Mesendoderm (in vitro differentiated cells): ENCODE measurements at regions not wholly inside any gene's neighbourhood (a gene's known extent, or its start where the extent isn't known, plus 50 kb on each side); places are given as distances from the start of the nearest gene placed in this dataset.

Experiments
- DNase-seq: peaks from one replicate; pipeline ENCODE4 v3.0.0; 2013
- H2AK5ac ChIP-seq: 2 replicates; pipeline ENCODE4 v1.6.1; 2013; ENCODE audit warnings: low read length, inconsistent platforms
- H2BK120ac ChIP-seq: 2 replicates; pipeline ENCODE4 v1.6.1; 2013; ENCODE audit warnings: low read depth, mild to moderate bottlenecking, low read length, moderate library complexity, mixed read lengths
- H2BK15ac ChIP-seq: replicated peaks from 2 replicates; pipeline ENCODE4 v1.6.1; 2013; ENCODE audit warnings: low read depth, mild to moderate bottlenecking, moderate library complexity
- H2BK5ac ChIP-seq: 2 replicates; pipeline ENCODE4 v1.6.1; 2013; ENCODE audit warnings: low read length, inconsistent platforms
- H3K18ac ChIP-seq: 2 replicates; pipeline ENCODE4 v1.6.1; 2013; ENCODE audit warnings: mild to moderate bottlenecking, low read length, mixed read lengths
- H3K23ac ChIP-seq: one replicate; pipeline ENCODE4 v1.6.1; 2013; ENCODE audit warnings: low read length
- H3K27ac ChIP-seq: 2 replicates; pipeline ENCODE4 v1.5.1; 2013; ENCODE audit warnings: low read depth, mild to moderate bottlenecking, inconsistent platforms, low read length, moderate library complexity
- H3K27me3 ChIP-seq: 2 replicates; pipeline ENCODE4 v1.6.1; 2013; ENCODE audit warnings: low read length, control low read depth, mild to moderate bottlenecking, inconsistent platforms; ENCODE audit not compliant: insufficient read depth, poor library complexity
- H3K36me3 ChIP-seq: 2 replicates; pipeline ENCODE4 v1.6.1; 2013; ENCODE audit warnings: low read length, inconsistent platforms; ENCODE audit not compliant: control insufficient read depth, insufficient read depth
- H3K4ac ChIP-seq: one replicate; pipeline ENCODE4 v1.6.1; 2013; ENCODE audit warnings: low read depth, mild to moderate bottlenecking, low read length, moderate library complexity
- H3K4me1 ChIP-seq: 2 replicates; pipeline ENCODE4 v1.6.1; 2013; ENCODE audit warnings: low read depth, low read length, inconsistent platforms; ENCODE audit not compliant: control insufficient read depth
- H3K4me2 ChIP-seq: 2 replicates; pipeline ENCODE4 v1.6.1; 2013; ENCODE audit warnings: low read length
- H3K4me3 ChIP-seq: 2 replicates; pipeline ENCODE4 v1.5.1; 2013; ENCODE audit warnings: mild to moderate bottlenecking, low read length
- H3K56ac ChIP-seq: one replicate; pipeline ENCODE4 v1.6.1; 2013; ENCODE audit warnings: low read length
- H3K79me1 ChIP-seq: 2 replicates; pipeline ENCODE4 v1.6.1; 2013; ENCODE audit warnings: low read length, inconsistent platforms
- H3K79me2 ChIP-seq: 2 replicates; pipeline ENCODE4 v1.6.1; 2013; ENCODE audit warnings: mild to moderate bottlenecking, low read length; ENCODE audit not compliant: control insufficient read depth, insufficient read depth
- H3K9ac ChIP-seq: 2 replicates; pipeline ENCODE4 v1.6.1; 2013; ENCODE audit warnings: low read length, inconsistent platforms
- H4K5ac ChIP-seq: one replicate; pipeline ENCODE4 v1.6.1; 2013; ENCODE audit warnings: low read length
- H4K8ac ChIP-seq: one replicate; pipeline ENCODE4 v1.6.1; 2013; ENCODE audit warnings: low read depth, mild to moderate bottlenecking, control low read depth, low read length, moderate library complexity
- WGBS: extraction: QIAGEN DNeasy Blood & Tissue Kit; methylation state at CpG from one replicate; pipeline ENCODE4 v1.1.7; 2013; ENCODE audit warnings: low lambda C conversion rate, missing lambda C conversion rate; ENCODE audit not compliant: insufficient coverage; ENCODE audit errors: extremely low coverage; 5-methylcytosine and 5-hydroxymethylcytosine counted together

DNA sequence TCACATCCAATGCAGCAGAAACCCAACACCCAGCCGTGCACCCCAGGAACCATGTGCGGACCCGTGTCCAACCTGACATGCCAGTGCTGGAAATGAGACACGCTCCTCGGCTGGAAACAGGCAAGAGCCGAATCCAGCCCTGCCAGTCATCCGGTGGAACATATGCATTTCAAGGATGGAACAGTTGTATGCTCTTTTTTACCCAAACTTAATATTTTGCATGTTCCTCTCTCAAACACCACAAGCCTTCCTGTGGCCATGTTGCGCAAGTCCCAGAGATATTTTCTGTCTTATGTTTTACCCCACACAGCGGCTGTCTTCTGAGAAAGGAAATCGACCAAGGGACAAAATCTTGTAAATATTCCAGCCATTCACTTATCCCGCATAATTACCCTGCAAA, 196.9 kb downstream of the BCL11B start:
- Histone ChIP-seq H3K79me1 (no peaks in the 10 kb centered on the region), H2BK5ac (no peak overlapping the region), H2AK5ac (no peak overlapping the region), H2BK120ac (no peak overlapping the region), H4K8ac (no peak overlapping the region), H3K27ac (no peak overlapping the region), H3K27me3 (no peaks in the 10 kb centered on the region), H3K56ac (no peak overlapping the region), H3K18ac (no peak overlapping the region), H3K36me3 (no peaks in the 10 kb centered on the region), H2BK15ac (no peak overlapping the region), H3K4me1 (no peaks in the 10 kb centered on the region), H3K23ac (no peak overlapping the region), H3K4me2 (no peak overlapping the region), H3K9ac (no peak overlapping the region), H4K5ac (no peak overlapping the region), H3K4ac (no peak overlapping the region), H3K79me2 (no peaks in the 10 kb centered on the region), H3K4me3 (no peak overlapping the region)
- no CpG with 5 or more reads among the region's 11 CpGs for WGBS
- DNase-seq = no peak

DNA sequence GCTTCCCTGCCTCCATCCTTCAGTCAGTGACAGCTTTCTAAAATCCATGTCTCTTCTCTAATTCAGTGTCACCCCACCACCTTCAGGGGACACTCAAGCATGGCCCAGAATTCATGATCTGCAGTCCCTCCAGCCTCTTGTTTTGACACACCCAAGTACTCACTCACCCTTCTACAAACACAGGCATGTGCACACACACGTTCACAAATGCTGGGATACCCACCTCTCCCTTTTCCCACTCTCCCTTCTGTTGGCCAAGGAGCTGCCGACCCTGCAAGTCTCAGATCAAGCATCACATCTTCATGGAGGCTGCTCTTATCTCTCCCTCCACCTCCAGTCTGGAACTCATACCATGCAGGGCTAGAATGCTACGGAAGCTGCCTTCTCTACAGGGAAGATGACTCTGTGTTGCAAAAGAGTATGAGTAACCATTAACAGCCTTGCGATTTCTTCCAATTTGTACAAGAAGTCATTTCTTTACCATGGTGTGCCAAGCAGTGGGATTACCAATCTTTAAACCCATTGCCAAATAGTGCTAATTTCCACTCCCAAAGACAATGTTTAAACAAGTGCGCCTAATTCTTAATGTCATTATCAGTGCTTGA, 196.1 kb downstream of the BCL11B start:
- H4K5ac ChIP-seq = no peak overlapping the region
- no peak overlapping the region for H3K4me2 ChIP-seq
- H4K8ac ChIP-seq = no peak overlapping the region
- H3K79me2 ChIP-seq = no peaks in the 10 kb centered on the region
- no peaks in the 10 kb centered on the region for H3K79me1 ChIP-seq
- H3K56ac ChIP-seq = no peak overlapping the region
- no peak overlapping the region for H2BK5ac ChIP-seq
- no peak overlapping the region for H3K4ac ChIP-seq
- H3K27me3 ChIP-seq = no peaks in the 10 kb centered on the region
- H3K18ac ChIP-seq = no peak overlapping the region
- H2AK5ac ChIP-seq = no peak overlapping the region
- no peak overlapping the region for H2BK120ac ChIP-seq
- H3K36me3 ChIP-seq = no peaks in the 10 kb centered on the region
- H3K23ac ChIP-seq = no peak overlapping the region
- no peak overlapping the region for H3K4me3 ChIP-seq
- H3K27ac ChIP-seq = no peak overlapping the region
- no CpG with 5 or more reads among the region's 5 CpGs for WGBS
- no peaks in the 10 kb centered on the region for H3K4me1 ChIP-seq
- H2BK15ac ChIP-seq = no peak overlapping the region
- no peak overlapping the region for H3K9ac ChIP-seq
- no peak for DNase-seq

DNA sequence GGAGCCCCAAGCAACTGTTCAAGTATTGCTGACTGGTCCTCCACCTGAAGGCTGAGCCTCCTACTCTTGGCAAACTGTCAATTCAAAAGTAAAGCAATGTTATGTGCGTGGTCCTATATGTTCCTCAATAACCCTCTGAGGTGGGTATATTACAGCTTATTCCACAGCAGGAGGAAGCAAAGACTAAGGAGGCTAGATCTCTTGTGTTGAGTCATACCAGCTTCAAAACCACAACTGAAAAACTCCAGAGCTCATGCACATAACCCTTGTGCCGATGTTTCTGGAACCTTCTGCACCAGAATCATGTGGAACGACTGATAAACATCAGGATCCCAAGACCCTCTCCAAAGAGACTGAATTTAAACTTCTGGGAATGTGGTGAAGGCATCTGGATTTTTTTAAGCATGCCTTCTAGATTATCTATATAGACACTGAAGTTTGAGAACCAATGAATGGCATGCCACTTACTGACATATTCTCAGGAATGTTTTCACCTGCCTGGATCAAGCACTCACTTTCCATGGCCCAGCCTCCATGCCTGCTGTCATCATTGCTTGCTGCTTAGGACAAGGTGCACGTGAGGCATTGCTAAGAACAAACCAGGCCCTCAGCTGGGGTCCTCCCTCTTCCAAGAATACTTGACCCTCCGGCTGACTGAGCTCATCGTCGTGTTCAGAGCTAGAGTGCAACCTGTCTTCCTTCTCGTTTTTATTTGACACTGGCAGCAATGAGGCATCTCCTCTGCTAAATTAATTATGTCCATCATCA, 194.7 kb downstream of the BCL11B start:
- Histone ChIP-seq H3K4me1 (no peaks in the 10 kb centered on the region), H3K79me2 (no peaks in the 10 kb centered on the region), H4K5ac (no peak overlapping the region), H3K23ac (no peak overlapping the region), H3K56ac (no peak overlapping the region), H3K18ac (no peak overlapping the region), H3K79me1 (no peaks in the 10 kb centered on the region), H3K36me3 (no peaks in the 10 kb centered on the region), H2BK120ac (no peak overlapping the region), H4K8ac (no peak overlapping the region), H3K4ac (no peak overlapping the region), H2AK5ac (no peak overlapping the region), H3K27ac (no peak overlapping the region), H3K27me3 (no peaks in the 10 kb centered on the region), H3K4me3 (no peak overlapping the region), H2BK15ac (no peak overlapping the region), H2BK5ac (no peak overlapping the region), H3K4me2 (no peak overlapping the region), H3K9ac (no peak overlapping the region)
- no peak for DNase-seq
- WGBS = no CpG with 5 or more reads among the region's 8 CpGs

DNA sequence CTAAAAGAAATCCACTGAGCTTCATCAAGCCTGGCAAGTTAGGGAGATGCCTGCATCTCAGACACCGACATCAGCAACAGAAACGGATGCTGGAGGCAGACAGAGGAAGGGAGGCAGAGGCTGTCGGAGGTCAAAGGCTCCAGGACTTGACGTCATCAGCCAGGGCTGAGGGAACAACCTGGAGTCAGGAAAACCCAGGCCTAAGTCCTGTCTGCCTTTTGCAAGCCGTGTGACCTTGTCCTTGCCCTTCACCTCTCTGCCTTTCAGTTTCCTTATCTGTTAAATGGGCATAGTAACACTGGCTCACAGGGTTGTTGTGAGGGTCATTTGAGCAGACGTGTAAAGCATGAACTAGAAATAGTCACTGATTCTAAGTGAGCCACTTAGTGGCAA, 194.2 kb downstream of the BCL11B start:
- WGBS = no CpG with 5 or more reads among the region's 6 CpGs
- no peaks in the 10 kb centered on the region for H3K79me2 ChIP-seq
- no peak for DNase-seq

DNA sequence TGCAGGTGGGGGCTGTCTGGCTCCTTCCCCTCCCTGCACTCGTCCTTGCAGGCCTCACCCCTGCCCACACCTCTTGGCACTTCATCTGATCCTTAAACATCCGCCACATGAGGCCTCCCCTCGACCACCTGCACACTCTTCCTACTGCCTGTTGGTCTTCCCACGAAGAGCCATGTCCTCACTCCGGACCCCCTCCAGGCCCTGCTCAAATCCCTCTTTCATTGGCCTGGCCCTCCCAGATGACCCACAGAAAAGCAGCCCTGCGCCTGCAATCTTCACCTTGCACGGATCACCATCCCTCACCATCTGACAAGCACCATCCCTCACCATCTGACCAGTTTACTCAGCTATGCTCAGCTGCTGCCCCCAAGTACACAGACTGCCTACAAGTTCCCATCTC, 193.6 kb downstream of the BCL11B start:
- Histone ChIP-seq H3K79me2 (no peaks in the 10 kb centered on the region), H3K79me1 (no peaks in the 10 kb centered on the region), H3K23ac (no peak overlapping the region), H2AK5ac (no peak overlapping the region), H3K9ac (no peak overlapping the region), H3K4me3 (no peak overlapping the region), H4K8ac (no peak overlapping the region), H2BK15ac (no peak overlapping the region), H4K5ac (no peak overlapping the region), H2BK120ac (no peak overlapping the region), H3K4ac (no peak overlapping the region), H3K27ac (no peak overlapping the region), H3K56ac (no peak overlapping the region), H3K27me3 (no peaks in the 10 kb centered on the region), H3K18ac (no peak overlapping the region), H3K4me2 (no peak overlapping the region), H3K4me1 (no peaks in the 10 kb centered on the region), H3K36me3 (no peaks in the 10 kb centered on the region), H2BK5ac (no peak overlapping the region)
- DNase-seq = no peak
- WGBS = no CpG with 5 or more reads among the region's 7 CpGs

More for the DNA sequence above, 194.2 kb downstream of the BCL11B start:
- no peak overlapping the region for H2BK15ac ChIP-seq
- H3K36me3 ChIP-seq = no peaks in the 10 kb centered on the region
- H4K5ac ChIP-seq = no peak overlapping the region
- H3K4ac ChIP-seq = no peak overlapping the region
- H3K79me1 ChIP-seq = no peaks in the 10 kb centered on the region
- no peak overlapping the region for H3K18ac ChIP-seq
- no peaks in the 10 kb centered on the region for H3K27me3 ChIP-seq
- H3K27ac ChIP-seq = no peak overlapping the region
- no peaks in the 10 kb centered on the region for H3K4me1 ChIP-seq
- H4K8ac ChIP-seq = no peak overlapping the region
- H3K4me3 ChIP-seq = no peak overlapping the region
- H2BK120ac ChIP-seq = no peak overlapping the region
- H3K9ac ChIP-seq = no peak overlapping the region
- H3K56ac ChIP-seq = no peak overlapping the region
- H2BK5ac ChIP-seq = no peak overlapping the region
- H3K23ac ChIP-seq = no peak overlapping the region
- no peak overlapping the region for H2AK5ac ChIP-seq
- H3K4me2 ChIP-seq = no peak overlapping the region
